Testis (tissue), 2 donors: ENCODE measurements at regions not wholly inside any gene's neighbourhood (a gene's known extent, or its start where the extent isn't known, plus 50 kb on each side); places are given as distances from the start of the nearest gene placed in this dataset.

Source experiments
- CTCF ChIP-seq, 3 experiments: fragments of 450-650 bp in 2 of 3; fragments of 200-600 bp in 1 of 3; sonication (generic) in 1 of 3; IDR thresholded peaks; one replicate each; pipeline ENCODE4 v1.5.1; 2016 to 2019; ENCODE audit warnings: antibody characterized with exemption in 3 of 3, mild to moderate bottlenecking in 2 of 3, moderate library complexity in 1 of 3
- POLR2A ChIP-seq: fragments of 450-650 bp; IDR thresholded peaks from one replicate; pipeline ENCODE4 v1.6.1; 2017; ENCODE audit warnings: antibody characterized with exemption, mild to moderate bottlenecking, moderate library complexity

DNA sequence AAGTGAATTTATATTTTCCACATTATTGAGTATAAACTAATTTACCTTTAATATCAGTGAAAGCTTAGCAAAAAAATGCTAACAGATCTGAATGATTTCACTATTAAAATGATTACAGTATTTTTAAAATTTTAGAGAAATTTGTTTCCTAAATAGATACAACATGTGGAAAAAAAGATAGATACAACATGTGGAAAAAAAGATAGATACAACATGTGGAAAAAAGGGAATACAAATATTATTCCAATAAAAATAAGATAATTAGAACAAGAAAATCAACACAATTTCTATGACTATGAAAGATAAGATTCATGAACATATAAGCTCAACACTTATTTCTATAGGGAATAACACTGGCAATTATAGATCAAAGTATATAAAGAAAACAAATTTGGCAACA, 865.9 kb upstream of the VRK2 start:
- no peak for TF ChIP-seq POLR2A
- TF ChIP-seq CTCF (IDR thresholded peaks at IDR 0.05): no peak
